ENCODE measurements at regions not wholly inside any gene's neighbourhood (a gene's known extent, or its start where the extent isn't known, plus 50 kb on each side); places are given as distances from the start of the nearest gene placed in this dataset.

- Histone ChIP-seq H3K27me3 (ENCODE audit: control insufficient read depth, insufficient read depth, low read length) (no peaks in the 10 kb centered on the region), H3K4me1 (ENCODE audit: control insufficient read depth, insufficient read depth, low read length) (peaks cover 32% of the 10 kb centered on the region), H3K9me3 (ENCODE audit: control insufficient read depth, insufficient read depth, low read length) (no peaks in the 10 kb centered on the region), H3K9ac (ENCODE audit: low read depth, low read length) (no peak overlapping the region), H3K27ac (ENCODE audit: low read depth, low read length) (no peak overlapping the region), H3K36me3 (ENCODE audit: control insufficient read depth, insufficient read depth, low read length) (no peaks in the 10 kb centered on the region), H3K4me3 (ENCODE audit: low read depth, low read length) (no peak overlapping the region)
Measured at GRCh38 chr2:222105046-222105445, 193.8 kb downstream of the PAX3 start.

GRCh38 chr2:222102575-222103349 is 196.0 kb downstream of the PAX3 start:
- Histone ChIP-seq H3K27me3 (ENCODE audit: control insufficient read depth, insufficient read depth, low read length) (no peaks in the 10 kb centered on the region), H3K27ac (ENCODE audit: low read depth, low read length) (peak overlapping the region; percentile 71), H3K9me3 (ENCODE audit: control insufficient read depth, insufficient read depth, low read length) (no peaks in the 10 kb centered on the region), H3K36me3 (ENCODE audit: control insufficient read depth, insufficient read depth, low read length) (no peaks in the 10 kb centered on the region), H3K4me1 (ENCODE audit: control insufficient read depth, insufficient read depth, low read length) (peaks cover 32% of the 10 kb centered on the region), H3K4me3 (ENCODE audit: low read depth, low read length) (no peak overlapping the region), H3K9ac (ENCODE audit: low read depth, low read length) (no peak overlapping the region)

- no peaks in the 10 kb centered on the region for H3K27me3 ChIP-seq (ENCODE audit: control insufficient read depth, insufficient read depth, low read length)
- peaks cover 32% of the 10 kb centered on the region for H3K4me1 ChIP-seq (ENCODE audit: control insufficient read depth, insufficient read depth, low read length)
- H3K9me3 ChIP-seq (ENCODE audit: control insufficient read depth, insufficient read depth, low read length) = no peaks in the 10 kb centered on the region
- H3K9ac ChIP-seq (ENCODE audit: low read depth, low read length) = no peak overlapping the region
- no peak overlapping the region for H3K27ac ChIP-seq (ENCODE audit: low read depth, low read length)
- no peak overlapping the region for H3K4me3 ChIP-seq (ENCODE audit: low read depth, low read length)
- no peaks in the 10 kb centered on the region for H3K36me3 ChIP-seq (ENCODE audit: control insufficient read depth, insufficient read depth, low read length)
Measured at GRCh38 chr2:222100704-222101699, 197.8 kb downstream of the PAX3 start.

- no peaks in the 10 kb centered on the region for H3K27me3 ChIP-seq (ENCODE audit: control insufficient read depth, insufficient read depth, low read length)
- H3K27ac ChIP-seq (ENCODE audit: low read depth, low read length) = no peak overlapping the region
- H3K4me1 ChIP-seq (ENCODE audit: control insufficient read depth, insufficient read depth, low read length) = no peaks in the 10 kb centered on the region
- H3K36me3 ChIP-seq (ENCODE audit: control insufficient read depth, insufficient read depth, low read length) = no peaks in the 10 kb centered on the region
- no peak overlapping the region for H3K9ac ChIP-seq (ENCODE audit: low read depth, low read length)
- H3K4me3 ChIP-seq (ENCODE audit: low read depth, low read length) = no peak overlapping the region
- no peaks in the 10 kb centered on the region for H3K9me3 ChIP-seq (ENCODE audit: control insufficient read depth, insufficient read depth, low read length)
Measured at GRCh38 chr2:222088561-222088960, 210.2 kb downstream of the PAX3 start.

- Histone ChIP-seq H3K27ac (ENCODE audit: low read depth, low read length) (no peak overlapping the region), H3K36me3 (ENCODE audit: control insufficient read depth, insufficient read depth, low read length) (no peaks in the 10 kb centered on the region), H3K9ac (ENCODE audit: low read depth, low read length) (no peak overlapping the region), H3K4me1 (ENCODE audit: control insufficient read depth, insufficient read depth, low read length) (no peaks in the 10 kb centered on the region), H3K27me3 (ENCODE audit: control insufficient read depth, insufficient read depth, low read length) (no peaks in the 10 kb centered on the region), H3K9me3 (ENCODE audit: control insufficient read depth, insufficient read depth, low read length) (no peaks in the 10 kb centered on the region), H3K4me3 (ENCODE audit: low read depth, low read length) (no peak overlapping the region)
Measured at GRCh38 chr2:222087998-222088397, 210.8 kb downstream of the PAX3 start.

- Histone ChIP-seq H3K27me3 (ENCODE audit: control insufficient read depth, insufficient read depth, low read length) (no peaks in the 10 kb centered on the region), H3K9ac (ENCODE audit: low read depth, low read length) (no peak overlapping the region), H3K36me3 (ENCODE audit: control insufficient read depth, insufficient read depth, low read length) (no peaks in the 10 kb centered on the region), H3K9me3 (ENCODE audit: control insufficient read depth, insufficient read depth, low read length) (no peaks in the 10 kb centered on the region), H3K4me3 (ENCODE audit: low read depth, low read length) (no peak overlapping the region), H3K4me1 (ENCODE audit: control insufficient read depth, insufficient read depth, low read length) (no peaks in the 10 kb centered on the region; the same call in 1 of the 2 replicates), H3K27ac (ENCODE audit: low read depth, low read length) (no peak overlapping the region)
Measured at GRCh38 chr2:222082201-222082600, 216.6 kb downstream of the PAX3 start.

GRCh38 chr2:222080141-222080540 is 218.7 kb downstream of the PAX3 start:
- Histone ChIP-seq H3K9me3 (ENCODE audit: control insufficient read depth, insufficient read depth, low read length) (no peaks in the 10 kb centered on the region), H3K27me3 (ENCODE audit: control insufficient read depth, insufficient read depth, low read length) (no peaks in the 10 kb centered on the region), H3K4me3 (ENCODE audit: low read depth, low read length) (no peak overlapping the region), H3K27ac (ENCODE audit: low read depth, low read length) (no peak overlapping the region), H3K9ac (ENCODE audit: low read depth, low read length) (no peak overlapping the region), H3K36me3 (ENCODE audit: control insufficient read depth, insufficient read depth, low read length) (no peaks in the 10 kb centered on the region), H3K4me1 (ENCODE audit: control insufficient read depth, insufficient read depth, low read length) (no peaks in the 10 kb centered on the region; the same call in 1 of the 2 replicates)

GRCh38 chr2:222076973-222077690 is 221.7 kb downstream of the PAX3 start:
- Histone ChIP-seq H3K36me3 (ENCODE audit: control insufficient read depth, insufficient read depth, low read length) (no peaks in the 10 kb centered on the region), H3K9ac (ENCODE audit: low read depth, low read length) (no peak overlapping the region), H3K9me3 (ENCODE audit: control insufficient read depth, insufficient read depth, low read length) (no peaks in the 10 kb centered on the region), H3K27me3 (ENCODE audit: control insufficient read depth, insufficient read depth, low read length) (peaks cover 5% of the 10 kb centered on the region; the same call in 1 of the 2 replicates), H3K27ac (ENCODE audit: low read depth, low read length) (no peak overlapping the region), H3K4me1 (ENCODE audit: control insufficient read depth, insufficient read depth, low read length) (peaks cover 11% of the 10 kb centered on the region), H3K4me3 (ENCODE audit: low read depth, low read length) (no peak overlapping the region)

- H3K9me3 ChIP-seq (ENCODE audit: control insufficient read depth, insufficient read depth, low read length) = no peaks in the 10 kb centered on the region
- no peaks in the 10 kb centered on the region for H3K36me3 ChIP-seq (ENCODE audit: control insufficient read depth, insufficient read depth, low read length)
- H3K9ac ChIP-seq (ENCODE audit: low read depth, low read length) = no peak overlapping the region
- peak overlapping the region; percentile 42 for H3K27ac ChIP-seq (ENCODE audit: low read depth, low read length)
- H3K27me3 ChIP-seq (ENCODE audit: control insufficient read depth, insufficient read depth, low read length) = peaks cover 5% of the 10 kb centered on the region; the same call in 1 of the 2 replicates
- peaks cover 11% of the 10 kb centered on the region for H3K4me1 ChIP-seq (ENCODE audit: control insufficient read depth, insufficient read depth, low read length)
- no peak overlapping the region for H3K4me3 ChIP-seq (ENCODE audit: low read depth, low read length)
Measured at GRCh38 chr2:222074674-222075073, 224.1 kb downstream of the PAX3 start.

- Histone ChIP-seq H3K36me3 (ENCODE audit: control insufficient read depth, insufficient read depth, low read length) (no peaks in the 10 kb centered on the region), H3K27ac (ENCODE audit: low read depth, low read length) (no peak overlapping the region), H3K27me3 (ENCODE audit: control insufficient read depth, insufficient read depth, low read length) (peaks cover 5% of the 10 kb centered on the region; the same call in 1 of the 2 replicates), H3K4me3 (ENCODE audit: low read depth, low read length) (no peak overlapping the region), H3K4me1 (ENCODE audit: control insufficient read depth, insufficient read depth, low read length) (peaks cover 11% of the 10 kb centered on the region), H3K9ac (ENCODE audit: low read depth, low read length) (no peak overlapping the region), H3K9me3 (ENCODE audit: control insufficient read depth, insufficient read depth, low read length) (no peaks in the 10 kb centered on the region)
Measured at GRCh38 chr2:222071911-222072310, 226.9 kb downstream of the PAX3 start.

All from HUES48 (cell line).